ENCODE measurements at regions not wholly inside any gene's neighbourhood (a gene's known extent, or its start where the extent isn't known, plus 50 kb on each side); places are given as distances from the start of the nearest gene placed in this dataset.

- no peak for TF ChIP-seq EZH2phosphoT487 (IDR thresholded peaks at IDR 0.05; ENCODE audit: insufficient read depth, low read depth)
- TF ChIP-seq EZH2 (IDR thresholded peaks at IDR 0.05; ENCODE audit: insufficient read depth, poor library complexity, severe bottlenecking), result no peak
These were observed 101.4 kb downstream of the LACC1 start for GRCh38 chr13:43981091-43981490.

Data from GM23248 (cell line).